ENCODE measurements at regions not wholly inside any gene's neighbourhood (a gene's known extent, or its start where the extent isn't known, plus 50 kb on each side); places are given as distances from the start of the nearest gene placed in this dataset.

DNA sequence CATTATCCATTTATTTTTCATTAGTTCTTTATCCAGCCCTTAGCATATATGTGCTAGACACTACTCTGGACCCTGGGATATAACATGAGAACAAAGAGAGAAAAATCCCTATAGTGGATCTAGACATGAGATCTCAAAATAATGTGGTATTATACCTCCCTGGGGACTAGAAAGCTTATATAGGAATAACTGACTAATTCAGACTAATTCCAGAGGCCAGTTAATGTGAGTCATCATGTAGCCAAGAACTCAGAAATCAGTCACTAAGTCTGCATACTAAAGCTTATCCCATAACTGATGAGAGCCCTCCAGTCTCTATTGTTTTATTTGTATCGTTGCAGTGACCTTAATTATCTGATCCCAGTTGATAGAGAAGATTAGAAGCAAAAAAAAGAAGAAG lies 267.1 kb upstream of the RGS6 start:
- TF ChIP-seq, protein P1, sequence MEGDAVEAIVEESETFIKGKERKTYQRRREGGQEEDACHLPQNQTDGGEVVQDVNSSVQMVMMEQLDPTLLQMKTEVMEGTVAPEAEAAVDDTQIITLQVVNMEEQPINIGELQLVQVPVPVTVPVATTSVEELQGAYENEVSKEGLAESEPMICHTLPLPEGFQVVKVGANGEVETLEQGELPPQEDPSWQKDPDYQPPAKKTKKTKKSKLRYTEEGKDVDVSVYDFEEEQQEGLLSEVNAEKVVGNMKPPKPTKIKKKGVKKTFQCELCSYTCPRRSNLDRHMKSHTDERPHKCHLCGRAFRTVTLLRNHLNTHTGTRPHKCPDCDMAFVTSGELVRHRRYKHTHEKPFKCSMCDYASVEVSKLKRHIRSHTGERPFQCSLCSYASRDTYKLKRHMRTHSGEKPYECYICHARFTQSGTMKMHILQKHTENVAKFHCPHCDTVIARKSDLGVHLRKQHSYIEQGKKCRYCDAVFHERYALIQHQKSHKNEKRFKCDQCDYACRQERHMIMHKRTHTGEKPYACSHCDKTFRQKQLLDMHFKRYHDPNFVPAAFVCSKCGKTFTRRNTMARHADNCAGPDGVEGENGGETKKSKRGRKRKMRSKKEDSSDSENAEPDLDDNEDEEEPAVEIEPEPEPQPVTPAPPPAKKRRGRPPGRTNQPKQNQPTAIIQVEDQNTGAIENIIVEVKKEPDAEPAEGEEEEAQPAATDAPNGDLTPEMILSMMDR (IDR thresholded peaks at IDR 0.05; ENCODE audit: extremely low read depth, insufficient read depth, missing control alignments): no peak
- in situ Hi-C loops (cut with MboI; ENCODE audit: low pct_unique_long_range_greater_than_20kb, low sequenced_read_pairs, unreplicated experiment): no loop called here
- no peak for DNase-seq (ENCODE audit: low spot score)

DNA sequence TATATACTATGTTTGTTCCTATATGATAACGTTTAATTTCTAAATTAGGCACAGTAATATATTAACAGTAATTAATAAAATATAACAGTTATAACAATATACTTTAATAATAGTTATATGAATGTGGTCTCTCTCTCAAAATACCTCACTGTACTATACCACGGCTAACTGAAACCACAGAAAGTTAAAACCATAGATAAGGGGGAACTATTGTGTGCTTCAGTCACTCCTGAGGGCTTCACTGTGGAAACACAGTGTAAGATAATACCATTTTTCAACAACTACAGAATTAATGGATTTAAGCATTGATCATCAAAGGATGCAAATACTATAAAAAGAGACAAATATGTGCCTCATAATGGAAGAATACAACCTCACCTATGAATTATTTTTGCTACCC lies 266.4 kb upstream of the RGS6 start:
- TF ChIP-seq, protein P1 (IDR thresholded peaks at IDR 0.05; ENCODE audit: extremely low read depth, insufficient read depth, missing control alignments): no peak
- no peak for DNase-seq (ENCODE audit: low spot score)
- in situ Hi-C loops (cut with MboI; ENCODE audit: low pct_unique_long_range_greater_than_20kb, low sequenced_read_pairs, unreplicated experiment): no loop called here

DNA sequence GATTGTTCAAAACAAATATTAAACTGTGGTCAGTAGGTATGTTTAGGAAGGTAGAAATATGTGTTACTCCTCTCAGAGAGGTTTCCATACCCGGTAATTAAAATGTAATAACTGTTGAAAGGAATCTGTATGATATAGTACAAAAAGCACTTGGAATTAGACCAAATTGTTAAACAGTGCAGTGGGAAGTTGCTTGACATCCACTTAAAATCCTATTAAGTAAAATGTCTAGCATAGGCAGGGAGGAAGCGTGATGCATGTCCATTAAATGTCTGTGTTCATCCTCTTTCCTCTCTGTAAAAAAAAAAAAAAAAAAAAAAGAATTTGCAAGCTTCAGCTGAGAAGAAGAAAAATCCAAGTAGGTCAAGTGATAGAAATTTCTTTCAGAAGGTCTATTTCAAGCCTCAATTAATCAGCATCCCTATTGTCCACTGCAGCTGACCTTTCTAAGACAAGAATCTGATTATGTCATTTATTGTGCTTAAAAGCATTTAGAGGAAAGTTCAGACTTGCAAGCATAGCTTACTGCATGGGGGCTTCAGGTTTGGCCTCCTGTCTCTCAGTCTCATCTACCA lies 265.6 kb upstream of the RGS6 start:
- no peak for DNase-seq (ENCODE audit: low spot score)
- TF ChIP-seq, protein P1 (IDR thresholded peaks at IDR 0.05; ENCODE audit: extremely low read depth, insufficient read depth, missing control alignments): no peak
- in situ Hi-C loops (cut with MboI; ENCODE audit: low pct_unique_long_range_greater_than_20kb, low sequenced_read_pairs, unreplicated experiment): no loop called here

DNA sequence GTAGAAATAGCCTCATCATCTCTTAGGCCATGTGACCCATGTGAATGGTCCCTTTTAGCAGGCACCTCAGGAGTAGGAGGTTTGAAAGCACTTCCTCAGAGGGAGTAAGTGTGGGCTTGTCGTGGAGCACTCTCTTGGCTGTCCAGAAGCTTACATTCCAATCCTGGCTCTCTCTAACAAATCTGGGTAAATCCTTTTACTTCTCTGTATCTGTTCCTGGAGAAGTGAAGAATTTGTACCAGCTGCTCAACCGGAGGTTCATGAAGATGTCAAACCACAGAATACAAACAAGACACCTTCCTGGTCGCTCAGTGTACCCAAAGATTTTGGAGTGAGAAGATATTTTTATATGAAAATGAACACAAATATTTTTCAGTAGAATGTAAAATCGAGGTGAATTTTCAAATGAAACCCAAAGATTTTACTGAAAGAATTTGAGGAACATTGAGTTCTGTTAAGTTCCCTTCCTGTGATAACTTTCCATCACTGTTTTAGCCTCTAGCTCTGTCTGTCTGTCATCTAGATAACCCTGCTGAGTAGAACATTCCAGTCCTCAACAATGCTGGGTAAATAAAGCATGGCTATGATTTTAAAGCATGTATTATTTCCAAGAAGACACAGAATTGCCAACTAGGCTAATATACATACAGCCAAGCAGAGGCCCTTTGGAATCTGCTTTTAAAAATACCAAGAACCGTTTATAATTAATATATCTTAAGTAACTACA lies 263.9 kb upstream of the RGS6 start:
- DNase-seq (ENCODE audit: low spot score): no peak

DNA sequence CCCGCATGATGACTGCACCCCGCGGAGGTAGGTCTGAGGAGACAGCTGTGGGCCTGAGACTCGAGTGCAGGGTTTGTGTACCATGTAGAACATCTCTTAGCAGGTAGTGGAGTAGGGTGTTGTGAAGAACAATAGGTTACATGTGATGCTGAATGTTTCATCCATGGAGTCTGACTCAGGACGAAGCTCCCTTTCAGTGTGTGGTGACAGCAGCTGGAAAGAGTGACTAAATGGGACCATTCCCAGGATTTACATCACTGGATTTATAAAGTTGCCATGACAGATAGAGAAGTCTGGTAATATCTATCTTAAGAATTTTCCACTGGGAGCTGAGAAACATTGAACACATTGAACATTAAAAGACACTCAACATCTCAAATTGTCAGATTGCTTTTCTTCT lies 259.6 kb upstream of the RGS6 start:
- in situ Hi-C loops (cut with MboI; ENCODE audit: low pct_unique_long_range_greater_than_20kb, low sequenced_read_pairs, unreplicated experiment): no loop called here
- DNase-seq (ENCODE audit: low spot score): no peak
- TF ChIP-seq, protein P1 (IDR thresholded peaks at IDR 0.05; ENCODE audit: extremely low read depth, insufficient read depth, missing control alignments): no peak

More for the DNA sequence above, 263.9 kb upstream of the RGS6 start:
- TF ChIP-seq, protein P1 (IDR thresholded peaks at IDR 0.05; ENCODE audit: extremely low read depth, insufficient read depth, missing control alignments): no peak
- in situ Hi-C loops (cut with MboI; ENCODE audit: low pct_unique_long_range_greater_than_20kb, low sequenced_read_pairs, unreplicated experiment): no loop called here

DNA sequence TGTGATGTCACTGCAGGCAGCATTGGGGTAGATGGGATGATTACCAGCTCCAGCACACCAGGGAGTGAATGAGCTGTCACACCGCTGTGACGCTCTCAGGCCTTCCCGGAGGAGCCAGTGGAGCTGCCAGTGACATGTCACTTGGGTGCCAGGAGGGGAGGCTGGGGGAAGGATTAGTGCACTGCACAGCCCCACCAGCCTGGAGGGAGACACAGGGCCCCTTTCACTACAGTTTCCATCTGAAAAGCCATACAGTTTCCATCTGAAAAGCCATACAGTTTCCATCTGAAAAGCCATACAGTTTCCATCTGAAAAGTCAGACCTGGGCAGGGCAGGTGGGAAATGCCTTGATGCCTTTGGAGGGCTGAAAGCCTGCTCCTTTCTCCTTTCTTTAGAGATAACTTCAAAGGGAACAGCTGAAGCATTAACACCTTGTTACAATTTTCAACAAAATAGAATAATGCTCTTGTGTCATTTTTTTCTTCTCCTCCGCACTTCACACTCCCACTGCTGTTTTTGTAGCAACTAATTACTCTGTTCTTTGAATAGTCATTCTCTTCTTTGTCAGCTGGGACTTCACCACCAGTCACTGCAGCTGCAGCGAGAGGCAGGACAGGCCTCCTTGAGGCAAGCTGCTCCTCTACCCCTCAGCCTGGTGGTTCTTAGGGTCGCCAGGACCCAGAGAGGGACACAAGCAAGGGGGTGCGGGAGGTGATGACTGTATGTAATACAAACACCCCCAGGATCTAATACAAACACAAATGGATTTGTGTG lies 256.9 kb upstream of the RGS6 start:
- in situ Hi-C loops (cut with MboI; ENCODE audit: low pct_unique_long_range_greater_than_20kb, low sequenced_read_pairs, unreplicated experiment): no loop called here
- TF ChIP-seq, protein P1 (IDR thresholded peaks at IDR 0.05; ENCODE audit: extremely low read depth, insufficient read depth, missing control alignments): no peak

More for the DNA sequence above, 256.9 kb upstream of the RGS6 start:
- DNase-seq (ENCODE audit: low spot score): no peak
